ENCODE measurements at regions not wholly inside any gene's neighbourhood (a gene's known extent, or its start where the extent isn't known, plus 50 kb on each side); places are given as distances from the start of the nearest gene placed in this dataset.

GRCh38 chr11:129698212-129698611 is 117.4 kb upstream of the TMEM45B start:
- no peak for TF ChIP-seq YY1 (IDR thresholded peaks at IDR 0.05; ENCODE audit: insufficient read depth, insufficient read length)
- no peak for TF ChIP-seq ZNF274 (IDR thresholded peaks at IDR 0.05; ENCODE audit: low read depth, low read length)
- no peak for TF ChIP-seq SUZ12 (IDR thresholded peaks at IDR 0.05; ENCODE audit: extremely low read depth, insufficient read depth, insufficient read length)

Data from NT2/D1 (cell line).